ENCODE measurements at regions not wholly inside any gene's neighbourhood (a gene's known extent, or its start where the extent isn't known, plus 50 kb on each side); places are given as distances from the start of the nearest gene placed in this dataset.

DNA sequence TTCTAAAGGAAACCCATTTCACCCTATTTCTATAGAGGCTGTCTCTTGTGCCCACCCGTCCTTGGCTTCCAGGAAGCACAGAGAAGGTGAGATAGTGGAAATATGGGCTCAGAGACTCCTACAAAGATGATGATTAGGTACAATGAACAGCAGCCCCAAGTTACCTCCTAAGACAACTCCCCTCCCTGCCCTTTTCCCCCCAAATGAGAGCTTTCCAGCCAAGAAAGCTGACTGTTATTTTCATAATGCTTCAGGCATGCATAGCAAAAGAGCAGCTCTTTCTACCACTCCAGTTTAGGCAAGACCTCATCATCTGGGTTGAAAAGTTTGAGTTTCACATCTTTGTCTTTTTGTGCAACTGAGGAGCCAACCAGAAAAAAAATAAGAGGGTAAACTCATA lies 248.8 kb upstream of the ADAMTS9 start:
- no peak for DNase-seq

DNA sequence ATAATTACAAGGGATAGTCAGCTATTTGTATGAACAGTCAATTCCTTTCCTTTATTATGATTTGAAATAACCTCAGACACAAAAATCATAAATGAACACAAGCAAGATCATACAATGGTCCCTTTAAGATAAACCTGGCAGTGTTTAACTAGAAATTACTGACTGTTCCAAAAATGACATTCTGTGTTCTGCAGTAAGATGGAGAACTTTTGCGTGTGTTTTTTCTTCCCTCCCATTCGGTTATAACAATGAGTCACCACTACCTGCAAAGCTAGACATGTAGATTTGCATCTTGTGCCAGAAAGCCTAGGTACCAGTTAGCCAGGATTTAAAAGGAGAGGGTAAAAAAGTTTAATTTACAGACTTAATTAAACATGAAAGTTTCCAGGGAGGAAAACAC lies 248.2 kb upstream of the ADAMTS9 start:
- no peak for DNase-seq

DNA sequence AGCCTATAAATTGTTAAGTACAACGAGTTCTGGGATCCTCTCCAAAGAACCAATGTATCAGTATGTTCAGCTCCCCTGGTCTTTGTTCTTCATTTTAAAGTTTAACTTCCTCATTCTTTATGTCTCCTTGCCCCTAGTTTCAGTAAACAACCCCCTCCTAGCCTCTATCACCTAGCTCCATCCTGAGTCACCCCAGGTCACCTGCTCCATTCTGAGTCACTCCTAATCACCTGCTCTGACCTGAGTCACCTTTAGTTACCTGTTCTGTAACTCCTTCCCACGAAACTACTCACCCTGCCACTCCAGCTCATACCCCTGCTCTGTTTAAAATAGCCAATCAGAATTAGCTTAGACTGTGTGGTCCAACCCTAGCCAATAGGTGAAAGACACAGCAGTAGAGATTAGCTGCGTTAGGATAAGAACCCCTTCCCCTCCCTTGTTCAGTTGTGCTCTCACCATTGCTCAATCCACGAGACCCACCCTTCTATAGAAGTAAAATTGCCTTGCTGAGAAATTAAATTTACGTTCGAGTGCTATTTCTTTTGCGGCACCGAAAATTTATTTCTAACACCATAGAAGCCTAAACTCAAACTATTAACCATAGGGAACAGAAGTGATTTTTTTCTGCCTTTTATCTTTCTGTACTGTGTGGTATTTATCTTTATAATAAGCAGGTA lies 245.0 kb upstream of the ADAMTS9 start:
- no peak for DNase-seq

- DNase-seq: no peak
These were observed 244.3 kb upstream of the ADAMTS9 start for GRCh38 chr3:64932016-64932518.

- no peak for DNase-seq
These were observed 243.1 kb upstream of the ADAMTS9 start for GRCh38 chr3:64930891-64931290.

GRCh38 chr3:64928683-64929082 lies 240.9 kb upstream of the ADAMTS9 start:
- no peak for DNase-seq

DNA sequence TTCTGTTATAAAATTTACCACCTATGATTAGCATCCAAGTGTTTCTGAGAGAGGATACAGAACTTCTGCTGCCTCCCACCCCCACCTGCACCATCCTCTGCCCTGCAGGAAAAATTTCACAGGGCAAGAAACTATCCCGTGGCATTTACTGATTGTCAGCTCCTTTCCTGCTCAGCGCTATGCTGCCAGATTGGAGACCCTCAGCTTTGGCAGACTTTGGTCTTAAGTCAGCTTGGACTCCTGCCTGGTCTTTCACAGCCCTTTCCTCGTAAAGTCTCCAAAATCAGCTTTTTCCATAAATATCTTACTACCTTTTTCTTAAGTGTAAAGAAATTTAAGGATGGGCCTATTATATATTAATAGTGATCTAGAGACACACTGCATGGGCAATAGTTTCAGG lies 239.9 kb upstream of the ADAMTS9 start:
- no peak for DNase-seq

DNA sequence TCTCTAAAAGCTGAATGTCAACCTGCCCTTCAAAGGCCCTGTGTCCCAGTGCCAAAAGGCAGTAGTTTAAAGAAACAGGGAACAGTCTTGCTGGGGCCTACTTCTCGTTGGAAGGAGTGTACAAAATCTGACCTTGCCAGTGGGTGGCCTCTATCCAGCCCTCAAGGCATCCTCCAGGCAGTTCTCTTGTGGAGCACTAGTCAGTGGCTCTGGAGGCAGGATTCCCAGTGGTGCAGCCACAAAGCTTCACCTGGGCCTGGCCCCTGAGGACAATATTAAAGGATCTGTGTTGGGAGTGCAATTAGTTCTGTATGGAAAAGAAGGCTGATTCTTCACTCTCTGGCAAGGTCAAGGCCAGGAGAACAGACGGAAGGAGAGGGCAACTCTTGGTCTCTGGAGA lies 237.8 kb upstream of the ADAMTS9 start:
- no peak for DNase-seq

DNA sequence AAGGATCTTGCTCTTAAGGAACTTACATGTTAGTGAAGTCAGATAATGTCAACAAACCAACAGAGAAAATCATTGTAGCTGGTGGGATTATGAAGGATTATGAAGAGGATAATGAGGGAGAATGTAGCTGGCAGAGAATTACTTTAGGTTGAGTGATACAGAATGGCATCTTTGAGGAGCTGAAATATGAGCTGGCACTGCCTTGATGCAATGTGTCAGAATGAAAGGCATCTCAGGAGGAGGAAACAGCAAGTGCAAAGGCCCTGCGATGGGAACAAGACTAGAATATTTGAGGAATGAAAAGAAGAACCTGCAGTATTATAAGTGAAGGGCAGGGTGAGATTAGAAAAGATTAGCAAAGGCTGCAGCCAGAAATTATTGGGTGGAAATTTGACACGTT lies 237.2 kb upstream of the ADAMTS9 start:
- no peak for DNase-seq

- no peak for DNase-seq
These were observed 234.4 kb upstream of the ADAMTS9 start for GRCh38 chr3:64922213-64922612.

DNA sequence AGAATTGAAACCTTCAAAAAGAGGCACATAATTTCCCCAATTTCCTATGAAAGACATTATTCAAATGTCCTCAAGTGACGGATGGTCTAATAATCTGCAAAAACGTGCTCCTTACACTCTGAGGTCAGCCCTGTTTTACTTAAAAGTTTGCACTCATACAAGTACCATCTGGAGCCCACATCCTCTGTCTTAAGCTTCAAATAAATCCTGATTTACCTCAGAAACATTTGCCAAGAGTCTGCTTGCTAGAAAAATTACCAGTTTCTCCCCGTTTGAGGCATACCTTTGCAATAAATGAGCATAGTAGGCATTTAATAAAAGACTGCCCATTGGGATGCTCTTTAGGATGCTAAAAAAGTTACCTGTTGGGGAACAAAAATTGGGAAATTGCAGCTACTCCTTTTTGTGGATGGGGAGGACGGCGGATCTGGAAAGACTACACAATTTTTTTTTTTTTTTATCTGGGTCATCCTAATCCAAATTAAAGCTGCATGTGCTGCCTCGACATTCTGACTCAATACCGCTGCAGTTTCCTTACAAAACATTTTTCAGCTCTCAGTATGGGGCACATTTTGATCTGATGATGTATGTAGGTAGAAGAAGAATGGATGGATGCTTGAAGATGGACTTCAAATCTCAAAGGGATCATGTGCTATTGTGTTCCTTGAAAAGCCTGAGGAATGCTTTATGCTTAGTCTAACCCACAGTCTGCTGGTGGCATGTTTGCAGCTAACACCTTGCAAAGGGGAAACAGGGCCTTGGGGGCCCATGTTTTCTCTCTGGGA lies 233.7 kb upstream of the ADAMTS9 start:
- DNase-seq: no peak

GRCh38 chr3:64919934-64920333 lies 232.1 kb upstream of the ADAMTS9 start:
- DNase-seq: no peak

DNA sequence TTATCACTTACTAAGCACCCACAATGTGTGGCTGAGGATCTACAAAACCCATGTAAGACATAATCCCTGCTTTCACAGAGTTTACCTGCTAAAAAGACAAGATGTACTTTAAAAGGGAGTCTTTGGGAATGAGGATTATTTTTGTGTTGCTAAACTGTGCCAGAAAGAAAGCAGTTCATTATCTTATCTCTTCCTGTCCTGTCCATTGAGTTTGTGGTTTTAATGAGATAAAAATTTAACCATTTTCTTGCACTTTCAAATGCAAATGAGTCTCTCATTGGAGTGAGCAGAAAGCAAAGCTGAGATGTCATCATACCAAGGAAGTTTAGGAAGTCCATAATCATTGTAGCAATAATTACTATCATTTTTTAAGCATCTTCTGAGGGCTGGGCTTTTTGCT lies 231.2 kb upstream of the ADAMTS9 start:
- no peak for DNase-seq

DNA sequence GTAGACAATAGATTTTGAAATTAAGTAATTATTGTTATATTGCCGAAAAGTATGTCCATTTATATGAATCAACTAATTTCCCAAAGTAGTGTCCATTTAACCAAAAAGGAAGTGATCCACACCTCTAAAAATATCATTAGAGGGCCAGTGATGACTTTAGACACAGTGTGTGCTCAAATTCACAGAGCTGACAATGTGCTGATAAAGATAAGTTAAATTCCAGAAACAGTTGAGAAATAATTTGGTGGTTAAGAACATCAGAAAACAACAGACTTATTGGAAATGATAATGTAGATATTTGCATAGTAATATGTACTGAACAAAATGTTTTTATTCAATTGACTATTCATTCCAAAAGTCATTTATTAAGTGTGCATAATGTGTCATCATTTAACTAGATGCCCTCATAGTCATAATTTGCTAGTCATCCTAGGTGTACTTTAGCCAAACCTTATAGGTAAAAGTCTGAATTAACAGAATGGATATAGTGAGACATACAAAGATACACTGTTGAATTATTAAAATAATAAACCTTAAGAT lies 230.2 kb upstream of the ADAMTS9 start:
- no peak for DNase-seq

GRCh38 chr3:64916937-64917336 lies 229.1 kb upstream of the ADAMTS9 start:
- no peak for DNase-seq

GRCh38 chr3:64916192-64916798 lies 228.5 kb upstream of the ADAMTS9 start:
- DNase-seq: no peak

DNA sequence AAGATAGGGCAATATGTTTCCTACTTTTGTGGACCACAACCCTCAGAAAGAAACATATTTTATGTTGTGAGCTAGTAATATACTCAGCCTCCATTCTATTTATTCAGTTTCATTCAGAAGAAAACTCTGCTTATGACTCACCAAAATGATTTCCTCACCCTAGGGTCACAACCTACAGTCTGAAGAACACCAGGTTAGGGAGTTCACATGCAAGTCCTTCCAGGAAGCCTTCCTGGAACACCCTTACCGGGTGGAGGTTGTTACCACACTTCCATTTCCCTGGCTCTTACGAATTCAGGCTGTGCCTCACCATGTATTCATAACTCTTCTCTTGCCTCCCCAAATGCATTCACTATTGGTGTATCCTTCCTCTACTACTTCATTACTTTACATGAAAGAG lies 228.0 kb upstream of the ADAMTS9 start:
- no peak for DNase-seq

DNA sequence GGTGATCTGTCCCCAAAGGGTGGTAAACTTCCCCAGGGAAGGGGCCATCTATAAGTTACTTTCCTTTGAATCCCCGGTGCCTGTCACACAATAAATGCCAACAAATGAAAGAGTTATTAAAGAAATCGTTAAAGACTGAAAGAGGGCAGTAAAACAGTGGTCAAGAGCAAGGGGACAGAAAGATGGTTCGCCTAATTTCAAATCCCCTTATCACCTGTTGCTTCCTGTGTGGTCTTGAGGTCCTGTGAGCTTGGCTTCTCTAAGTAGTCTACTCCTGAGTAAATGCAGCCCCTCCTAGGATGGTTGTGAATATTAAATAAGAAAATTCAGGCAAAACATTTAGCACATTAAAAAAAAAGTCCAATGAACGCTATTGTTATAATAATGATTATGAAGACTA lies 225.7 kb upstream of the ADAMTS9 start:
- DNase-seq: no peak

DNA sequence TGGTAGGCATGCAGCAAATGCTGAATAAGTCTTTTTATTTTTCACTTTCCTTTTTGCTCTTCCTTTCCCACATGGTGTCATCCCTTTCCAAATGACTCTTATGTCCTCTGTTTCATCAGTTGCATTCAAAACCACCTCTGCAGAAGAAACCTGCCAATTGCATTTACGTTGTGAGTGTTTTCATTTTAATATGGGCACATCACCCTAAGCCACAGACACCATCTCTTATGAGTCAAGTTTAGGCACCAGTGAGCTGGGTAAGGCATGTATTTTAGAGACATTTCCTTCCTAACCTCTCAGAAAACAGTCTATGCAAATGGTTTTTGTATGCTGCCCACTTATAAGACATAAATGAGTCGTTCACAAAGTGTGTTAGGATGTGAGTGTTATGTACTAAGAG lies 223.3 kb upstream of the ADAMTS9 start:
- no peak for DNase-seq

GRCh38 chr3:64909757-64910467 lies 222.1 kb upstream of the ADAMTS9 start:
- no peak for DNase-seq

DNA sequence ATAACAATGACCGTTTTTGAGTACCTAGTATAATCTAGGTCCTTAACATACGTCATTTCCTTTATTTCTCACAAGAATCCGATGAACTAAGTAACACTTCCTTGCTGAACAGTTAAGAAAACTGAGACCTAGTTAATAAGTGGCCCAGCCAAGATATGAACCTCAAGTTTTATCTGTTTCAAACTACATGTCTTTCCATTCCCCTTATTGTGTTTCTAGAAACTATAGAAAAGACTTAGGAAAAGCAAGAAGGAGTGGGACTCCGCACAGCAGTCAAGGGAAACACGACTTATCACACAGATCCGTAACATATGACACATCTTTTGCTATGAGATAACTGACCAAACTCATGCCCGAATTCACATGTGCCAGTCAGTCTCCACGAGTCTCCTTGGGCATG lies 221.2 kb upstream of the ADAMTS9 start:
- no peak for DNase-seq

GRCh38 chr3:64908251-64908685 lies 220.5 kb upstream of the ADAMTS9 start:
- DNase-seq: no peak

DNA sequence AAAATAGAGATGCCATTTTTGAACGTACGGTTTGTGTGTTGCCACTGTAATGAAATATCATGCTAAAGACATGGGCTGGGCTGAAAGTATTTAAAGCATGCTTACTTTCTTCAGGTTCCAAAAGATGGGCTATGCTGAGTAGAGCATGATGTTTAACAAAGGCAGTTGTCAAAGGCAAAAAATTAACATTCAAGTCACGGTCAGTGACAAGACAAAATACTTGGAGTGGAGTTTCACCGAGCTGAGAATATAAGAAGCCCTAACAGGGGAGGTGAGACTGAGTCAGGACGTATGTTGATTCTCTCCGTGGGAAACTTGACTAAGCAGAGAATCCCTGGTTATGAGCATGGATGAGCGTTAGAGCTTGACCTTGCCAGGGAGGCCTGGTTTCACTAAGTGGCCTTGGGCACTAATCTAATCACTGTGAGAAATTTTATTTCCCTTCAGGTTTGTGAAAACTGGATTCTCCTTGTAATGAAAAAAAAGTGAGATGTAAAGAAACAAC lies 218.2 kb upstream of the ADAMTS9 start:
- no peak for DNase-seq
